ENCODE measurements at regions not wholly inside any gene's neighbourhood (a gene's known extent, or its start where the extent isn't known, plus 50 kb on each side); places are given as distances from the start of the nearest gene placed in this dataset.

- DNase-seq (ENCODE audit: low spot score): no peak
Measured at GRCh38 chr2:136179602-136179975, 61.6 kb upstream of the CXCR4 start.

GRCh38 chr2:136178941-136179601 is 61.1 kb upstream of the CXCR4 start:
- no peak for DNase-seq (ENCODE audit: low spot score)

- DNase-seq (ENCODE audit: low spot score): no peak
Measured at GRCh38 chr2:136175868-136176267, 57.9 kb upstream of the CXCR4 start.

GRCh38 chr2:136175466-136175865 is 57.5 kb upstream of the CXCR4 start:
- no peak for DNase-seq (ENCODE audit: low spot score)

GRCh38 chr2:136173126-136173525 is 55.2 kb upstream of the CXCR4 start:
- no peak for DNase-seq (ENCODE audit: low spot score)

GRCh38 chr2:136171223-136171622 is 53.3 kb upstream of the CXCR4 start:
- no peak for DNase-seq (ENCODE audit: low spot score)

- DNase-seq (ENCODE audit: low spot score): no peak
Measured at GRCh38 chr2:136168720-136169119, 50.8 kb upstream of the CXCR4 start.

- no peak for DNase-seq (ENCODE audit: low spot score)
Measured at GRCh38 chr2:136167721-136168475, 49.9 kb upstream of the CXCR4 start.
